Lower leg skin (tissue), 3 donors: ENCODE measurements at regions not wholly inside any gene's neighbourhood (a gene's known extent, or its start where the extent isn't known, plus 50 kb on each side); places are given as distances from the start of the nearest gene placed in this dataset.

ENCODE experiments used
- POLR2A ChIP-seq, 2 donors: fragments of 450-650 bp; IDR thresholded peaks; one replicate each; pipeline ENCODE4 v1.6.1; 2016 to 2017; ENCODE audit warnings: antibody characterized with exemption in 2 of 2, mild to moderate bottlenecking in 1 of 2, moderate library complexity in 1 of 2
- TF ChIP-seq, protein P1 (sequence below), 3 donors: fragments of 450-650 bp; IDR thresholded peaks; one replicate each; pipeline ENCODE4 v1.5.1; 2016; ENCODE audit warnings: antibody characterized with exemption in 3 of 3, mild to moderate bottlenecking in 3 of 3, moderate library complexity in 2 of 3

- TF ChIP-seq POLR2A (IDR thresholded peaks at IDR 0.05): no peak
- TF ChIP-seq, protein P1, sequence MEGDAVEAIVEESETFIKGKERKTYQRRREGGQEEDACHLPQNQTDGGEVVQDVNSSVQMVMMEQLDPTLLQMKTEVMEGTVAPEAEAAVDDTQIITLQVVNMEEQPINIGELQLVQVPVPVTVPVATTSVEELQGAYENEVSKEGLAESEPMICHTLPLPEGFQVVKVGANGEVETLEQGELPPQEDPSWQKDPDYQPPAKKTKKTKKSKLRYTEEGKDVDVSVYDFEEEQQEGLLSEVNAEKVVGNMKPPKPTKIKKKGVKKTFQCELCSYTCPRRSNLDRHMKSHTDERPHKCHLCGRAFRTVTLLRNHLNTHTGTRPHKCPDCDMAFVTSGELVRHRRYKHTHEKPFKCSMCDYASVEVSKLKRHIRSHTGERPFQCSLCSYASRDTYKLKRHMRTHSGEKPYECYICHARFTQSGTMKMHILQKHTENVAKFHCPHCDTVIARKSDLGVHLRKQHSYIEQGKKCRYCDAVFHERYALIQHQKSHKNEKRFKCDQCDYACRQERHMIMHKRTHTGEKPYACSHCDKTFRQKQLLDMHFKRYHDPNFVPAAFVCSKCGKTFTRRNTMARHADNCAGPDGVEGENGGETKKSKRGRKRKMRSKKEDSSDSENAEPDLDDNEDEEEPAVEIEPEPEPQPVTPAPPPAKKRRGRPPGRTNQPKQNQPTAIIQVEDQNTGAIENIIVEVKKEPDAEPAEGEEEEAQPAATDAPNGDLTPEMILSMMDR (IDR thresholded peaks at IDR 0.05): no peak
Measured at GRCh38 chr14:56494167-56494566, 85.4 kb upstream of the TMEM260 start.
